Neural cell (in vitro differentiated cells): ENCODE measurements at regions not wholly inside any gene's neighbourhood (a gene's known extent, or its start where the extent isn't known, plus 50 kb on each side); places are given as distances from the start of the nearest gene placed in this dataset.

Experiments
- H2AFZ ChIP-seq: fragments of 200-600, 300-800 bp; sonication (generic), shearing (Covaris generic); 2 replicates; pipeline ENCODE4 v1.6.0; 2014; ENCODE audit warnings: low read depth, mild to moderate bottlenecking, antibody characterized with exemption, low read length, moderate library complexity
- H3F3A ChIP-seq: fragments of 200-600 bp; shearing (Covaris generic); 2 replicates; pipeline ENCODE4 v1.6.1; 2016; ENCODE audit warnings: mild to moderate bottlenecking, moderate library complexity, mixed read lengths, antibody characterized with exemption, low read length; ENCODE audit not compliant: insufficient read depth, poor library complexity, severe bottlenecking
- H3K27ac ChIP-seq: fragments of 200-600, 300-800 bp; sonication (generic), shearing (Covaris generic); 2 replicates; pipeline ENCODE4 v1.5.1; 2014; ENCODE audit warnings: mild to moderate bottlenecking, low read length, moderate library complexity
- H3K27me3 ChIP-seq: fragments of 300-800, 200-600 bp; sonication (generic), shearing (Covaris generic); 2 replicates; pipeline ENCODE4 v1.6.0; 2014; ENCODE audit warnings: mild to moderate bottlenecking, low read depth, low read length, moderate library complexity; ENCODE audit not compliant: insufficient read depth
- H3K36me3 ChIP-seq: fragments of 300-800, 200-600 bp; sonication (generic), shearing (Covaris generic); 2 replicates; pipeline ENCODE4 v1.5.1; 2014; ENCODE audit warnings: mild to moderate bottlenecking, antibody characterized with exemption, low read length, moderate library complexity; ENCODE audit not compliant: insufficient read depth
- H3K4me2 ChIP-seq: fragments of 300-800, 200-600 bp; sonication (generic), shearing (Covaris generic); 2 replicates; pipeline ENCODE4 v1.6.0; 2014; ENCODE audit warnings: mild to moderate bottlenecking, low read length
- H3K4me3 ChIP-seq: fragments of 300-800, 200-600 bp; sonication (generic), shearing (Covaris generic); 2 replicates; pipeline ENCODE4 v1.5.1; 2014; ENCODE audit warnings: mild to moderate bottlenecking, low read length, moderate library complexity
- H3K79me2 ChIP-seq: fragments of 200-600 bp; shearing (Covaris generic); replicated peaks from 2 replicates; pipeline ENCODE4 v1.6.0; 2014; ENCODE audit warnings: mild to moderate bottlenecking, low read length, moderate library complexity; ENCODE audit not compliant: insufficient read depth
- H3K9ac ChIP-seq: fragments of 300-800, 200-600 bp; sonication (generic), shearing (Covaris generic); 2 replicates; pipeline ENCODE4 v1.6.1; 2016; ENCODE audit warnings: mild to moderate bottlenecking, low read length, mixed read lengths
- H3K9me2 ChIP-seq: fragments of 200-600 bp; shearing (Covaris generic); 2 replicates; pipeline ENCODE4 v1.6.1; 2016; ENCODE audit warnings: mild to moderate bottlenecking, low read length, mixed read lengths; ENCODE audit not compliant: insufficient read depth
- H3K9me3 ChIP-seq: fragments of 200-600, 300-800 bp; sonication (generic), shearing (Covaris generic); 2 replicates; pipeline ENCODE4 v1.6.1; 2016; ENCODE audit warnings: mild to moderate bottlenecking, mixed run types, low read length, moderate library complexity, mixed read lengths
- H4K20me1 ChIP-seq: fragments of 200-600 bp; shearing (Covaris generic); 2 replicates; pipeline ENCODE4 v1.6.1; 2016; ENCODE audit warnings: mild to moderate bottlenecking, mixed run types; ENCODE audit not compliant: insufficient read depth
- CTCF ChIP-seq: fragments of 450-650 bp; IDR thresholded peaks from 2 replicates; pipeline ENCODE4 v1.5.1; 2014; ENCODE audit warnings: antibody characterized with exemption, mild to moderate bottlenecking, moderate library complexity; ENCODE audit not compliant: poor library complexity, severe bottlenecking
- EP300 ChIP-seq: fragments of 450-650 bp; conservative IDR thresholded peaks from 2 replicates; pipeline ENCODE4 v1.6.1; 2014; ENCODE audit warnings: antibody characterized with exemption, mild to moderate bottlenecking, moderate library complexity; ENCODE audit not compliant: poor library complexity, severe bottlenecking
- EZH2 ChIP-seq: fragments of 200-600, 300-800 bp; shearing (Covaris generic), sonication (generic); IDR thresholded peaks from 2 replicates; pipeline ENCODE4 v1.6.1; 2014; ENCODE audit warnings: antibody characterized with exemption, low read length, borderline replicate concordance, mild to moderate bottlenecking; ENCODE audit not compliant: insufficient read depth, poor library complexity, severe bottlenecking
- MXI1 ChIP-seq: fragments of 450-650 bp; conservative IDR thresholded peaks from 2 replicates; pipeline ENCODE4 v1.6.1; 2014; ENCODE audit warnings: antibody characterized with exemption, mild to moderate bottlenecking; ENCODE audit not compliant: poor library complexity, severe bottlenecking
- POLR2AphosphoS5 ChIP-seq: IDR thresholded peaks from 2 replicates; pipeline ENCODE4 v1.6.1; 2012
- RAD21 ChIP-seq: fragments of 450-650 bp; conservative IDR thresholded peaks from 2 replicates; pipeline ENCODE4 v1.6.1; 2014; ENCODE audit warnings: antibody characterized with exemption, mild to moderate bottlenecking, moderate library complexity
- REST ChIP-seq: IDR thresholded peaks from 2 replicates; pipeline ENCODE4 v1.6.1; 2012; ENCODE audit warnings: borderline replicate concordance
- SMC3 ChIP-seq: fragments of 450-650 bp; conservative IDR thresholded peaks from 2 replicates; pipeline ENCODE4 v1.6.1; 2014; ENCODE audit warnings: antibody characterized with exemption, mild to moderate bottlenecking, moderate library complexity; ENCODE audit not compliant: poor library complexity
- TAF1 ChIP-seq: IDR thresholded peaks from 2 replicates; pipeline ENCODE4 v1.6.1; 2012; ENCODE audit warnings: low read depth

- no peaks in the 10 kb centered on the region for H3K27me3 ChIP-seq
- no peaks in the 10 kb centered on the region for H3F3A ChIP-seq
- H3K4me3 ChIP-seq, result no peak overlapping the region
- H3K27ac ChIP-seq, result no peak overlapping the region
- no peaks in the 10 kb centered on the region for H3K9me3 ChIP-seq
- no peaks in the 10 kb centered on the region for H3K36me3 ChIP-seq
- no peak overlapping the region for H2AFZ ChIP-seq
- no peaks in the 10 kb centered on the region for H3K9me2 ChIP-seq
- no peaks in the 10 kb centered on the region for H3K79me2 ChIP-seq
- TF ChIP-seq TAF1 (no peak), CTCF (no peak), EP300 (no peak), RAD21 (no peak), REST (no peak), POLR2AphosphoS5 (no peak), EZH2 (no peak), MXI1 (no peak), SMC3 (no peak)
- H4K20me1 ChIP-seq, result no peaks in the 10 kb centered on the region
- no peak overlapping the region for H3K9ac ChIP-seq
- no peak overlapping the region for H3K4me2 ChIP-seq
Observed at GRCh38 chr3:152173627-152174026, 95.1 kb upstream of the MBNL1 start.

DNA sequence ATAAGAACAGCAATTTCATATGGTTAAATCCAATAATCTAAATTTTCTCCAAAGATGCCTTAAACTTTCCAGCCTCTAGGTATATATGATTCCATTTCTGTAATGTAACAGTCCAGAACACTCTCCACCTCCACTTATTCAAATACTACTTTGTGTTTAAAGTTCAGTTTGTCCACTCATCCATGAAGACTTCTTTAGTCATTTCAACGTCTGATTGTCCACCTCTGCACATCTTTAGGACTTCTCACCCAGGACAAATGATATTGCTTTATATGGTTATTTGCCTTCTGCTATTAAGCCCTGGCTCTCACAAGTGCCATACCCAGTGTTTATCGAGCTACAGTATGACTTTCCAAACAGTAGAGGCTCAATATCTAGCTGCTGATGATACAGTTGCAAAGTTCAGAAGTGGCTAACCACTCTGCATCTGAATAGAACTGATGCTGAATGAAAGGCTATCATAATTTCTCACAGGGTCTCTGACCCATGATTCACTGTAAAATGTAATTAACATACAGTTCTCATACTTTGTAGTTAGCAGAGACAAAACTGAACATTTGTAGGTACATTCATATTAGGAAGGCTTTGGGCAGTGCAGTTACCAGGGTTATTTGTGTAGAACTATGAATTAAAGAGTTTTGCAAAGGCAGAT is 93.7 kb upstream of the MBNL1 start:
- Histone ChIP-seq H4K20me1 (no peaks in the 10 kb centered on the region), H3K27me3 (no peaks in the 10 kb centered on the region), H3K9ac (no peak overlapping the region), H2AFZ (no peak overlapping the region), H3K4me2 (no peak overlapping the region), H3K36me3 (no peaks in the 10 kb centered on the region), H3K4me3 (no peak overlapping the region), H3K79me2 (no peaks in the 10 kb centered on the region), H3K27ac (no peak overlapping the region), H3K9me2 (no peaks in the 10 kb centered on the region), H3F3A (no peaks in the 10 kb centered on the region), H3K9me3 (no peaks in the 10 kb centered on the region)
- TF ChIP-seq RAD21 (no peak), POLR2AphosphoS5 (no peak), TAF1 (no peak), MXI1 (no peak), EZH2 (no peak), CTCF (no peak), SMC3 (no peak), EP300 (no peak), REST (no peak)
